Hematopoietic multipotent progenitor cell treated with erythropoietin and hydrocortisone succinate and interleukin-3 and kit ligand, for 4 days (in vitro differentiated cells): ENCODE measurements at regions not wholly inside any gene's neighbourhood (a gene's known extent, or its start where the extent isn't known, plus 50 kb on each side); places are given as distances from the start of the nearest gene placed in this dataset.
A peak's percentile ranks its signal among the peaks of the same experiment; 100 is the strongest.
"Not testable (repeated sequence)": the region's sequence is repeated elsewhere in the genome, so short reads cannot be mapped to it uniquely, and the experiment has no call there.

ENCODE experiments used
- DNase-seq: peaks from one replicate; pipeline ENCODE4 v3.0.0-alpha.2; 2015

DNA sequence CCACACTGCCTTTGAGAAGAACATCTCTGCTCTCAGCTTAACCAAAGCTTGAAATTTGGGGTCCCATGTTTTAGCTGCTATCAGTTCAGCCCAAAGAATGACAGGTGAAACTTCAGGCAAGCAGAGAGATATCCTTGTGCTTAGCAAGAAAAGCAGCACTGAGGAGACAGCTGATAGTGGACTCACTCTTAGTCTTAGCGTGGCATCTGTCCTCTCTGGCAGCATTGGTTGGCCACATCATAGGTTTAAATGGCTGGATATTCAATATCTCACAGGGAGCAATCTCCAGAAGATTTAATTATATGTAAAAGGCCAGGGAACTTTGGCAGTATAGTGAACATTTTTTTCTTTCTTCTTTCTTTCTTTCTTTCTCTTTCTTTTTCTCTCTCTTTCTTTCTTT lies 131.1 kb upstream of the SGK1 start:
- DNase-seq = no peak

DNA sequence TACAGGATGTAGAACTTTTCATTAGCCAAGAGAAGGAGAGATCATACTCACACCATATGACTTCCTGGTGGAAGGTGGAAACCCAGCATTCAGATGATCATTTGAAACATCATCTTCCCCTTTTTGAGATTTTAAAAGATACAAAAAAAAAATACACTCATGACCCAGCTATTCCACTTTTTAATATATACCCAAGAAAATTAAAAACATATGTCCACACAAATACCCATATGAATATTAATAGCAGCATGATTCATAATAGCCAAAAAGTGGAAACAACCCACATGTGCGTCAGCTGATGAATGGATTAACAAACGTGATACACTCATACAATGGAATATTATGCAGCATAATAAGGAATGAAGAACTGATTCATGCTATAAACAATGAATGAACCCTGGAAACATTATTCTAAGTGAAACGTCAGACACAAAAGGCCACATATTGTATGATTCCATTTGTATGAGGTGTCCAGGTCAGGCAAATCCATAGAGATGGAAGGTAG lies 130.0 kb upstream of the SGK1 start:
- peak; percentile 15 for DNase-seq

DNA sequence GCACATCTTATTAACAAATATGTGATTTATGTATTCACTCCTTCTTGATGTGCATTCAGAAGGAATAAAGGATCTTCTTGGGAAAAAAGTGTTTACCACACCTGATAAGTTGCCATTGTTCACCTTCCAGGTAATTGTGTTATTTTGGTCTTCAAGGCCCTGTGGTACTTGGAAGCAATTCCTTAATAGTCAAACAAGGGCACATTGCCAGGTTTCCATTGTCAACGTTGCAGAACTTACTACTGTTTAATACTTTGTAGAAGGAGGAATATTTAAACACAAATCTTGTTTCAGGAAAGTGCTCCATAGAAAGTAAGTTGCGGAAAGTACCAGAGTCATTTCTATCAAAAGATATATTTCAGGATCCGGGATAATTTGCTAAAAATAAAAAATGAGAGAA lies 129.5 kb upstream of the SGK1 start:
- DNase-seq = no peak

DNA sequence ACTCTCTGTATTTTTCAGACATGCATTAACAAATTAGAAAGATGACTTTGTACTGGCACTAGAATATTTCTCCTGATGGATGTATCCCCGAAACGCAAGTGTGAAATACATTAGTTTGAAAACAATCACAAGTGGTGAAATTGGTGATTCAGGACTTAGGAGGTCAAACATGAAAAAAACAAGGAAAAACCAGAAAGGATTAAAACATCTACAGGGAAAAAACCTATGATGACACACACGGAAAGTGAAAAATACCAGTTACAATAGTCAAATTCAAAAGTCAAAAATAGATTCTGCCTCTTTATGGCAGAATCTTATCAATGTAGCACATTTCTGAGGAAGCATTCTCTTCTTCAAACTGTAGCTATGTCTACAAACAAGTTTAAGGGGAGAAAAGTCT lies 129.0 kb upstream of the SGK1 start:
- no peak for DNase-seq

DNA sequence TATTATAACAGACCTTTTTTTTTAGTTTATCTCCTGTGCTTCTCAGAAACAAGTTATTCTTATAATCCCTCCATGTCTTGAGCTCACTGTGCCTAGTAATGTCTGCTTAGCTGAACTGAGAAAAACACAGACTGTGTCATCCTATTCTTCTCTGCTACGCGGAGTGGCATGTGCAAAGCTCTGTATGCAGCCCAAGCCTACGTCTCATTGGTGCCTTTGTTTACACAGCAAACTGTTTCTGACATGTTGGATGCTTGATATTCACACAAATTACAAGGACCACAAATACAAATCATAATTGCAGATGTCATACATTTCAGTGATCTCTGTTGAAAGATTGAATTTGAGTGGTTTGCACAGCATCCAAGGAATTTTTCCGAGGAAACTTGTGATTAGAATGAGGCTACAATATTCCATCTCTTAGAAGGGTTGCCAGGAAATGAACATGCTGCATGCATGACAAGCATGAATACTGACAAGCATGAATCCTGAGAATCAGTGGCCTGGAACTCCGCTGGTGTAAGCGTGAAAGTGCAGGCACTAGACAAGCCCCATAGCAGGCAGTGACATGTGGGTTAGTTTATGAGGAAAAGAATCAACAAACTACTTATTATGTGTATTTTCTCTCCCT lies 128.4 kb upstream of the SGK1 start:
- DNase-seq = peak; percentile 6

DNA sequence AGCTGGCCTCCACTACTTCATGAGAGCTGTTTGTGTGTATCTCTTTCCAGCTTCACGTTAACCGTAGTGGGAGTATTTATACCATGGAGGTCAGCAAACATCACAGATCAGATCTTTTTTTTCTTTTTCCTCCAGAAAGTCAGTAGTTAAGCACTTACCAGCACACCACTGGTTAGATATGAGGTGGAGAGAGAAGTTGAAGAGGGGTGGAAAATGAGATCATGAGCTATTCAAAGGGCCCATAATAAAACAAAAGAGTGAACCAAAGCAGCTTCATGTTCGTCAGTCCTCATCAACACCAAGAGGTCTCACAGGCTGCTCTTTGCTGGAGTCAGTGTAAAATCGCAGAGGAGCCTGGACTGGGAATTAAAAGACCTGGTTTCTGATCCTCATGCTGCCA lies 125.1 kb upstream of the SGK1 start:
- DNase-seq = no peak

DNA sequence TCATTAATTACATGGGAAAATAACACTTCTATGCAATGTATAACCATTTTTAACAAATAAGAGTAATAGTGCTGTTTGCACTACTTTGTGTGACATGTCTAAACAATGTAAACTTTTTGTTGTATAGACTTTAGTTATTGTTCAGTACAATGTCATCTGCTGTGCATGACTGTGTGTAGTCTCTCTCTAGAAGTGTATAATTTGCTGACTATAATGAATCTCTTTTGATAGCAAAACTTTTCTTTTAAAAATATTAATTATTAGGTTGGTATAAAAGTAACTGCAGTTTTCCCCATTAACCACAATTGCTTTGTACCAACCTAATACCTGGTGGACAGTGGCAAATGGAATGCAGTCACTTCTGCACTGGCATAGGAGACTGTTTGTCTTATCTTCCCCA lies 124.2 kb upstream of the SGK1 start:
- DNase-seq = no peak

DNA sequence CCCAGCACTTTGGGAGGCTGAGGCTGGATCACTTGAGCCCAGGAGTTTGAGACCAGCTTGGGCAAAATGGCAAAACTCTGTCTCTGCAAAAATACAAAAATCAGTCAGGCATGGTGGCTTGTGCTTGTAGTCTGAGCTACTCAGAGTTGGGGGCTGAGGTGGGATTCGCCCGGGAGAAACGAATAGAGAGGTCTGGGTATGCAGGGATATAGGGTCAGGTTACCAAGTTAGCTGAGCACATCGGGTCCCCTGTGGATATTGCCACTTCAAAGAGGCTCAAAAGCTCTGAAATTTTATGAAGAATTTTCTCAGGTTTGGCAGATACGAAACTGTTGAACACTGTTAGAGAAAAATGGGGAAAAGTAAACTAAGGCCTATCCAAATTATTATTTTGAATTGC lies 120.9 kb upstream of the SGK1 start:
- no peak for DNase-seq

DNA sequence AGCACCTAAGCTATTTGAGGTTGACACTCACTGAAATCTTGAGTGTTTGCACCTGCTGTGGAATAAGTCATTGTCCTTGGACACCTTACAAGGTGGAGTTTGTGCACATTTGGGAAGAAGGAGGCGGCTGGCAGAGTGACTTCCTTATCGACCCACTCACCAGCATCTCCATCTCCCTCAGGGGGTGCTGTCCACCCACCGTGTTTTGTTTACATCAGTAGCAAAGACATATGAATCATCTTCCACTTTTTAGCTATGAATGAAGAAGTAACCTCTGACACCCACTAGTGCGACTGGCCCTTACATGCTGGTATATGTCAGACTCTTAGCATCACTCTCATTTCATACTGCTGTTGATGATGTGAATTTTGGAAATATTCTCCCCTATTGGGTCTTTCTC lies 119.5 kb upstream of the SGK1 start:
- DNase-seq = peak; percentile 30

DNA sequence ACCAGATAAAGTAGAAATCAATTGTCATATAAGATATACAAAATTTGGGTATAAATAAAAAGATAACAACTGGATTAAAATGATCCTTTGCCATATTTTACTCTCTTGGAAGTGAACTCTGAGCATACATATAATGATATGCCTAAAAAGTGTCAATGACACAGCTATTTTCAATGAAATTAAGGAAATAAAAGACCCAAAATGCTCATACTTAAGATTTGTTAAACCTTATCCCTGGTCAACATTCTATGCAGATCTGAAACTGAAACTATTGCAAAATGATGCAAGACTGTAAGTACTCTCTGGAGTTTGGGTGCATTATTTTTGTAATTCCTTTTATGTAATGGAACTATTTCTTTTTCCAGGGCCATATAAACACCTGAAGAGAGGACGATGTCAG lies 119.0 kb upstream of the SGK1 start:
- no peak for DNase-seq

DNA sequence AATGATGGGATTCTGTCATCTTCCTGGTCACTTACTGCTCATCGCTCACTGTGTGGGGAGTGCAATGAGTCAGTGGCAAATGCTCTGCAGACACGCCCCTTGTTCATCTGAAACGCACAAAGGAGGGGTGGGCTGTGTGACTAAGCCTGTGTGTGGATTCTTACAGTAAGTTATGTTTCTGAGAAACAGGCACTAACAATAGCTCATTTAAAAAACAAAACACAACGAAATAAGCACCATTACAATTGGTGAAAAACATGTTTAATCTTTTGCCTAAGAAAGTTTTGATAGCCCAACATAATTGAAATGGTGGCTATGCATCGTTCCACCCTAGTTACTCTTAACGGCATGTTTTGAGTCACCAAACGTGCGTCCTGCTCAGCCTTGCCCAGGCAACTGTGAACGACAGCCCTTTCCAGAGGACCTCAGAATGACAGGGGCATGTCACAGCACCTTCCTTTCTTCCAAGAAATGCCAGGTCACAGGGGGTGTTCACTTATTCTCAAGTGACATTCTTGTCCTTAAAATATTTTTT lies 118.4 kb upstream of the SGK1 start:
- DNase-seq = no peak

DNA sequence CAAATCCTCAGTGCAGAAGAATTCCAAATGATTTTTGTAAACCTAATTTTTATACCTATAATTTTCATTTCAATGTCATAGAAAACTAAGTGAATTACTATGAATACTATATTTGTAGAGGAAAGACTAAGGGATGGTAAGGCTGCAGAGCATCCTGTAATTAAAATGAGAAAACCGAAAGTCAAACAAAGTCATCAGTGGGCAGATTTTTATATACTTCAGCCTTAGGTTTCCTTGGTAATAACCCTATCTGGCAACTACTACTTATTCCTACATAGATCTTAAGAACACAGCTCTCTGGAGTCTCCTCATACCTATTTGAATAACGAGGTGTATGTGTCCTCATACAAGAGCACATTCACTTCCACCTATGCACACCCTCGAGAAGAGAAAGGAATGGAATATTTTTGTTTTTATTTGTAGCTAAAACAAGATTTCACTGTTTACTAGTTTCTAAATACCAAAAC lies 117.9 kb upstream of the SGK1 start:
- DNase-seq = no peak

DNA sequence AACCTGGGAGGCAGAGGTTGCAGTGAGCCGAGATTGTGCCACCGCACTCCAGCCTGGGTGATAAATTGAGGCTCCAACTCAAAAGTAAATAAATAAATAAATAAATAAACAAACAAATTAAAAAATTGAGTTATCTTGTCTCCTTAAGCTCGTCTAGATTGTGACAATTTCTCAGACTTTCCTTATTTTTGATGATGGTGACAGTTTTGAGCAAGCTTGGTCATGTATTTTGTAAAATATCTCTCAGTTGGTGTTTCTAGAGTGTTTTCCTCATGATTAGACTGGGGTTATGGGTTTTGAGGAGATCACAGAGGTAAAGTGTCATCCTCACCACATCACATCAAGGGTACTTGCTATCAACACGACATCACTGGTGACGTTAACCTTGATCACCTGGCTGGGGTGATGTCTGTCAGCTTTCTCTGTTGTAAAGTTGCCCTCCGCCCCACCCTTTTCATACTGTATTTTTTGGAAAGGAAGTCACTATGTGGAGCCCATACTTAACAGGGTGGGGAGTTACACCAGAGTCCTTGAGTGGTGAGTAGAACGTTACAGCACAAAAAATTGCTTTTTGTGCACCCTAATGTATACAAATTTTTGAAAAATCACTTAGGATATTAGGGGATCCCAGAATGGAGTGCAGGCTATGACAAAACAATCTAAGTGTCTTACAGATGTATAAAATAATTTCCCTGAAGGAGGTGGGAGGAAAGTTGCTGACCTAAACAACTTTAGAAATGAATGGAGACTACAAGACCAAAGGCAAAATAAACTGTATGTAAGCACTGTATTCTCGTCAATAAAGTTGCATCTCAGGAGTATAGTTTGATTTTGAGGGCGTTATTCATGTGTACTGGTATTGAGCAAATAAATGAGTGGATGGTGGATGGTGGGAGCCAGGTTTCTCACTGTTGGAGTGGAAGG lies 116.4 kb upstream of the SGK1 start:
- DNase-seq = no peak

DNA sequence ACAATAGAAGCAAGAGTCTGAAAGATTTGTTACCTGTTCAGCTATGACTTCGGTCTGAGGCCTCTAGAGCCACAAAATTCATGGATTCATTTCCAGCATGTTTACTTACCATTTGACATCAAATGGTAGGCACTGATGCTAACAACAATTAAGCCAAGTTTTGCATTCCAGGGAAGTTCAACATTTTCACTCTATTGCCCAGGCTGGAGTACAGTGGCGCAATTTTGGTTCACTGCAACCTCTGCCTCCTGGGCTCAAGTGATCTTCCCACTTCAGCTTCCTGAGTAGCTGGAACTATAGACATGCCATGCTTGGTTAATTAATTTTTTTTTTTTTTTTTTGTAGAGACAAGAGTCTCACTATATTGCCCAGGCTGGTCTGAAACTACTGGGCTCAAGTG lies 114.1 kb upstream of the SGK1 start:
- DNase-seq = no peak

DNA sequence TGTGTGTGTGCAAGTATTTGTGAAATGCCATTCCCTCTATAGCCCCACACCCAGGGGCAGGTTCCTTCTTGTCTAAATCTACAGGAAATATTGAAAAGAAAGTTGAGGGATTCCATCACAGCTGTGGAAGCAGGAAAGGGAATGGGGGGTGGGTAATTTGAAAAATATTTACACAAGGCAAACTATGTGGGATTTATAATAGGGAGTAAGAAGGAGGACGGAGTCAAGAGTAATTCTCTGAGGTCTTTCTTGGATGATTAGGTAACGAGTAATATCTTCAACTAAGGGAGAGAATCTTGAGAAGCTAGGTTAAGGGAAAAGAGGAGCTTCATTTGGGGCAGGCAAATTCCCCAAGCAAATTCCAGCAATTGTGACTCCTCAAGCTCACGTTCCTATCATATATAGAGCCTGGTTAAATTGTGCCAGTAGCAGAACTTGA lies 113.5 kb upstream of the SGK1 start:
- no peak for DNase-seq

DNA sequence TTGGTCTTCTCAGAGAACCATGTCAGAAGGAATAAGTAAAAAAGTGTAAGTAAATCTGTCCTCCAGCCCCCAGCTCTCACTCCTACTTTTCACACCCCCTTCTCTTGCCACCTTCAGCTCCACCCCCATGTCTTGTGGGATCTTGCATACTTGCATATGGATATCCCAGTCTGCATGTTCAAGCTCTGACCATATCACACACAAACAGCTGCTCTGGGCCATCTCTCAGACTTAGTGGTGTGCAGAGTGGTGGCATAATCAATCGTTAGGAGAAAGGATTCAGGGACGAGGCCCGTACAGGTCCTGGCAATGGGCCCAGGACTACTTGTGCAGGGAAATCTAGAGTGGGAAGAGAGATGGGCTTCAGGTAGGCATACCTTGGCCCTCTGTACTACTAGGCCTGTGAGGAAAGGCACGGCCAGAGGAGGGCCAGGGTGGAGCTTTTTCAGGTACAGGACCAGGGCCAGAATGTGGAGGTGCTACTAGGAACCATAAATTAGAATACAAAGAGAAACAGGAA lies 112.0 kb upstream of the SGK1 start:
- DNase-seq = no peak

DNA sequence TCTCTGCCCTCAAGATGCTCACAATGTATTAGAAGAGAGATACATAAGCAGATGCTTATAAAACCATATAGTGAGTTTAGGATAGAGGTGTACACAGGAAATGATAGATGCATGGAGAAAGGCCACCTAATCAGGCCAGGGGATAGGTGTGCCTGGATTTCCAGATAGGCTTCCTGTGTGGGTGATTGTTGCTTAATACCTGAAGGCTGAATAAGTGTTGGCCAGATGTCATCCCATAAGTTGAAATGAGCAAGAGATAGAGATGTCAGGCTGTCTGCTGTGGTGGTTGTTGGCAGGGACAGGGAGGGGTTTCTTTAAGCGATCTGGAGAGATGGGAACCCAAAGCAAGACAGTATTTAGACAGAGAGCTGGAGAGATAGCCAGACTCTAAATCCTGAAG lies 109.8 kb upstream of the SGK1 start:
- DNase-seq = no peak

DNA sequence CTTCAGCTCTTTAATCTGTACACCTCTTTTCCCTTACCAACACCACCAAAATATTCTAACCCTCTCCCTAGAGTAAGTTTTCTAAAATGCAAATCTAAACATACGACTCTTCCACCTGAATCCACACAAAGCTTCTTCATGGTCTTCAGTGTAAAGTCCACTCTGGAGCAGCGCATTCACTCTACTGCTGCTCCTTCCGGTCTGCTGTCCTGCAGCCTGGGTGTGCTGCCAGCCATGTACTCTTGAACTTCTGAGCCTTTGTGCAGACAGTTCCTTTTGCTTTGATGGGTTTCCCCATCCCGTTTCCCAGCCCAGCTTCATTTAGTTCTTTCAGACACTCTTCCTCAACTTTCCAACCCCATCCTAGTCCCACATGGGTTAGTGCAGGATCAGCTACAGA lies 108.7 kb upstream of the SGK1 start:
- DNase-seq = no peak

DNA sequence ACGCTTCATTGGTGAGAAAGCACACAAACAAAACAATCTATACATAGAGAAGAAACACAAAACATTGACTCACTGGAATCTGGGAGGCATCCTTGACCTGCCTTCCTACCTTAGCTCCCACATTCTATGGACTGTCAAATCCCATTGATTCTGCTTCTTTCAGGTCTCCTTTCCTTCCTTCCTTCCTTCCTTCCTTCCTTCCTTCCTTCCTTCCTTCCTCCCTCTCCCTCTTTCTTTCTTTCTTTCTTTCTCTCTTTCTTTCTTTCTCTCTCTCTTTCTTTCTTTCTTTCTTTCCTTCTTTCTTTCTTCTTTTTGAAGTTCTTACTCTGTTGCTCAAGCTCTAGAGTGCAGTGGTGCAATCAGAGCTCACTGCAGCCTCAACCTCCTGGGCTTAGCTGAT lies 108.0 kb upstream of the SGK1 start:
- DNase-seq = not testable (repeated sequence)

DNA sequence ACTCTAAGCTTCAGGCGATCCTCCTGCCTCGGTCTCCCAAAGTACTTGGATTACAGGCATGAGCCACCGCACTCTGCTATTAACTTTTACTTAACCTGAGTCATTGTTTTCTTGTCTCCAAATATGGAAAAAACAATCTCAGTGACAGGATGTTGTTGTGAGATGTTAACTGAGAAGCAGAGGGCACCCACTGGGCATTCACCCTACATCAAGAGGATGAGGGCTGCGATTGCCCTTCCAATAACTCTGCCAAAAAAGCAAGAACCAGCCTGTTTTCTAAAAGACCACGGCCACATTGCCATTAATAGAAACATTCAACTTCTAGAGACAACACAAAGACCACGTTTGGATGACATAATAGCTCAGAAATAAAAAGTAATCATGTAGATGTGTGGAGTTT lies 107.6 kb upstream of the SGK1 start:
- no peak for DNase-seq

DNA sequence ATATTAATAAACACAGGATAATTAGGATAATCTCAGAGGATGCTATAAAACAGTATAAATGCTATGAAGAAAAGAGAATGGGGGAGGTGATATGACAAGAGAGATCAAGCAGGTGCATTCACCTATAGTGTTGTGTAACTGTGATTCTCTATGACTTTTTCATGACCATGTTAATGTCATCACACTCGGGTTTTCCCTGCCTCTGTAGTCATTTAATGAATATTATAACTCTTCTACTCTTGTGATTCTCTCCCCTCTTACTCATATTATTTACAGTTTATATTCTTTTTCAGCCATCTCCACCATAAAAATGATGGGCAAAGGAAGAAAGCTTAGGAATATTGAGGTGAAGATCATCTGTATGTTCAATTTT lies 106.9 kb upstream of the SGK1 start:
- no peak for DNase-seq

DNA sequence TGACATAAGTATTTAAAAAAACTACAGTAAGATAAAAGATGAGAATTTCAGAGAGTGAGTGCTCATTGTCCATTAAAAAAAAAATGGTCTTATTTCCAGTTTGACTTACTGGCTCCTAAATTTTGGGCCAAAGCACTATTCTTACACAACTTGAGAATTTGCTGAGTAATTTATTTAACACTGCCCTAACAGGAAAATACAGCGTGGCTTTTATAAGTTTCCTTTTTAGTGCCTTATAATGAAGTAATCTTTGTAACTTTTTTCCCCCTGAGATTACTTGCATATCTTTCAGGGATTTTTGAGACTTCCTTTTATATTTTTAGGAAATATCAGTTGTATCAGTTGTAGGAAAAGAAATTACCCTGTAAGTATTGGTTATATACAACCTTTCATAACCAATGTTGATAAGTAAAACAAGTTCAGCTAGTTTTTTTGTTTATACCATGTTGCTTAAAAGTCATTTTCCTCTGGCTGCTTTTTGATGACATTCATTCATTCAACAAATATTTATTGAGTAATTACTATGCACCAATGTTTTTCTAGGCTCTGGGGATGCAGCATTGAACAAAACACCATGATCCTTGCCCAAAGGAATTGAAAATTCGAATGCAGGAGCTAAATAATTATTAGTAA lies 106.4 kb upstream of the SGK1 start:
- DNase-seq = no peak
